ENCODE measurements at regions not wholly inside any gene's neighbourhood (a gene's known extent, or its start where the extent isn't known, plus 50 kb on each side); places are given as distances from the start of the nearest gene placed in this dataset.

GRCh38 chr7:94313926-94314325 is 80.8 kb upstream of the COL1A2 start:
- Histone ChIP-seq H3K27ac (ENCODE audit: extremely low read depth, low read depth, low read length) (no peak overlapping the region), H3K36me3 (ENCODE audit: control insufficient read depth in 2 of 2, insufficient read depth in 1 of 2, low read length in 2 of 2) (no peaks in the 10 kb centered on the region), H3K9me3 (ENCODE audit: control insufficient read depth, insufficient read depth, low read depth, low read length) (no peaks in the 10 kb centered on the region), H3K4me3 (ENCODE audit: low read depth, low read length) (no peak overlapping the region), H3K4me1 (ENCODE audit: control insufficient read depth, insufficient read depth, low read length) (0 out of 2 replicates have a peak, but pooled peaks cover 3% of the 10 kb centered on the region)
- POLR2A ChIA-PET, result no interaction called here
- TF ChIP-seq ZNF792 (tag by site-specific recombination; IDR thresholded peaks at IDR 0.05), result no peak
- TF ChIP-seq ZNF341 (tag by site-specific recombination; IDR thresholded peaks at IDR 0.05; ENCODE audit: low read depth), result no peak
- TF ChIP-seq SCRT2 (tag by site-specific recombination; IDR thresholded peaks at IDR 0.05), result peak; percentile 60; the same call in 1 of the 2 replicates
- no peak for TF ChIP-seq ZNF354C (tag by site-specific recombination; IDR thresholded peaks at IDR 0.05; ENCODE audit: borderline replicate concordance, low read depth)
- no peak for TF ChIP-seq KLF7 (tag by site-specific recombination; IDR thresholded peaks at IDR 0.05; ENCODE audit: borderline replicate concordance)
- no peak for TF ChIP-seq ZNF433 (tag by site-specific recombination; IDR thresholded peaks at IDR 0.05; ENCODE audit: low read depth)
- TF ChIP-seq ZFHX2 (tag by site-specific recombination; conservative IDR thresholded peaks at IDR 0.05), result no peak
- no peak for TF ChIP-seq PRDM10 (tag by site-specific recombination; IDR thresholded peaks at IDR 0.05)
- no peak for TF ChIP-seq PRDM4 (tag by site-specific recombination; IDR thresholded peaks at IDR 0.05)
- CTCF ChIA-PET, result interaction anchor here (0.6 kb wide), 1 partner anchor 35 kb away, joined by 4 read pairs; no protein-coding TSS in a partner anchor

- no peaks in the 10 kb centered on the region for H3K9me3 ChIP-seq (ENCODE audit: control insufficient read depth, insufficient read depth, low read depth, low read length)
- no peak overlapping the region for H3K4me3 ChIP-seq (ENCODE audit: low read depth, low read length)
- ChIA-PET CTCF (no interaction called here), POLR2A (no interaction called here)
- no peak overlapping the region for H3K27ac ChIP-seq (ENCODE audit: extremely low read depth, low read depth, low read length)
- 0 out of 2 replicates have a peak, but pooled peaks cover 3% of the 10 kb centered on the region for H3K4me1 ChIP-seq (ENCODE audit: control insufficient read depth, insufficient read depth, low read length)
- H3K36me3 ChIP-seq (ENCODE audit: control insufficient read depth in 2 of 2, insufficient read depth in 1 of 2, low read length in 2 of 2), result no peaks in the 10 kb centered on the region
- TF ChIP-seq ZNF366 (tag by site-specific recombination; conservative IDR thresholded peaks at IDR 0.05) (no peak), ZIC2 (tag by site-specific recombination; IDR thresholded peaks at IDR 0.05) (no peak), KLF9 (tag by site-specific recombination; IDR thresholded peaks at IDR 0.05; ENCODE audit: low read depth) (no peak), REST (tag by site-specific recombination; IDR thresholded peaks at IDR 0.05) (no peak), ZNF266 (tag by site-specific recombination; IDR thresholded peaks at IDR 0.05; ENCODE audit: low read depth) (no peak), KLF1 (tag by site-specific recombination; IDR thresholded peaks at IDR 0.05) (no peak), ZNF426 (tag by site-specific recombination; IDR thresholded peaks at IDR 0.05) (no peak), TCF7L2 (IDR thresholded peaks at IDR 0.05; ENCODE audit: borderline replicate concordance, low read depth, low read length) (no peak), ZNF394 (tag by site-specific recombination; IDR thresholded peaks at IDR 0.05; ENCODE audit: borderline replicate concordance) (no peak), ZBTB20 (tag by site-specific recombination; IDR thresholded peaks at IDR 0.05) (no peak), ZNF112 (tag by site-specific recombination; IDR thresholded peaks at IDR 0.05) (no peak), SP7 (tag by site-specific recombination; IDR thresholded peaks at IDR 0.05) (no peak), KLF10 (tag by site-specific recombination; IDR thresholded peaks at IDR 0.05) (no peak), SALL2 (tag by site-specific recombination; IDR thresholded peaks at IDR 0.05; ENCODE audit: borderline replicate concordance) (no peak), ZNF544 (tag by site-specific recombination; IDR thresholded peaks at IDR 0.05) (no peak)
Measured at GRCh38 chr7:94314413-94315410, 80.0 kb upstream of the COL1A2 start.
